Mucosa of descending colon (tissue), 3 donors: ENCODE measurements at regions not wholly inside any gene's neighbourhood (a gene's known extent, or its start where the extent isn't known, plus 50 kb on each side); places are given as distances from the start of the nearest gene placed in this dataset.

Experiments
- ATAC-seq: fragments of 200-7000 bp; cut with Tn5 transposase; one replicate; pipeline ENCODE4 v1.9.1; 2020; ENCODE audit warnings: mild to moderate bottlenecking, moderate library complexity
- DNase-seq, 3 donors: peaks; one replicate each; pipeline ENCODE4 v3.0.0-alpha.2; 2020
- H3K36me3 ChIP-seq: fragments of 200-600 bp; one replicate; pipeline ENCODE4 v1.8.0; 2021; ENCODE audit warnings: low read depth, mild to moderate bottlenecking
- H3K4me1 ChIP-seq: fragments of 200-600 bp; one replicate; pipeline ENCODE4 v1.8.0; 2021; ENCODE audit warnings: low read depth, mild to moderate bottlenecking
- H3K4me3 ChIP-seq: fragments of 200-600 bp; one replicate; pipeline ENCODE4 v1.8.0; 2021; ENCODE audit warnings: mild to moderate bottlenecking
- H3K9me3 ChIP-seq: fragments of 200-600 bp; one replicate; pipeline ENCODE4 v1.8.0; 2021; ENCODE audit warnings: mild to moderate bottlenecking
- intact Hi-C, 2 donors: fragments of 100-400 bp; cut with DNase I in 1 of 2; cut with micrococcal nuclease in 1 of 2; formaldehyde crosslinking; loops; one replicate each; pipeline versions ENCODE4 v1.11.0 to v1.11.1; 2022; cut with DNase I, micrococcal nuclease
- TF ChIP-seq, protein P1 (sequence below): fragments of 200-600 bp; IDR thresholded peaks from one replicate; pipeline ENCODE4 v1.8.0; 2022; ENCODE audit warnings: antibody characterized with exemption, mild to moderate bottlenecking
- donor health status: DM: no; HTN: no; CAD: no; lungs with moderate emphysema.
- donor health status: DM: no; HTN: no; CAD: no.
- donor health status: DM: no; HTN: yes; CAD: no.

GRCh38 chr1:21352586-21352985, 62.3 kb upstream of the ECE1 start:
- TF ChIP-seq, protein P1, sequence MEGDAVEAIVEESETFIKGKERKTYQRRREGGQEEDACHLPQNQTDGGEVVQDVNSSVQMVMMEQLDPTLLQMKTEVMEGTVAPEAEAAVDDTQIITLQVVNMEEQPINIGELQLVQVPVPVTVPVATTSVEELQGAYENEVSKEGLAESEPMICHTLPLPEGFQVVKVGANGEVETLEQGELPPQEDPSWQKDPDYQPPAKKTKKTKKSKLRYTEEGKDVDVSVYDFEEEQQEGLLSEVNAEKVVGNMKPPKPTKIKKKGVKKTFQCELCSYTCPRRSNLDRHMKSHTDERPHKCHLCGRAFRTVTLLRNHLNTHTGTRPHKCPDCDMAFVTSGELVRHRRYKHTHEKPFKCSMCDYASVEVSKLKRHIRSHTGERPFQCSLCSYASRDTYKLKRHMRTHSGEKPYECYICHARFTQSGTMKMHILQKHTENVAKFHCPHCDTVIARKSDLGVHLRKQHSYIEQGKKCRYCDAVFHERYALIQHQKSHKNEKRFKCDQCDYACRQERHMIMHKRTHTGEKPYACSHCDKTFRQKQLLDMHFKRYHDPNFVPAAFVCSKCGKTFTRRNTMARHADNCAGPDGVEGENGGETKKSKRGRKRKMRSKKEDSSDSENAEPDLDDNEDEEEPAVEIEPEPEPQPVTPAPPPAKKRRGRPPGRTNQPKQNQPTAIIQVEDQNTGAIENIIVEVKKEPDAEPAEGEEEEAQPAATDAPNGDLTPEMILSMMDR: no peak
- no peak for ATAC-seq
- H3K36me3 ChIP-seq: no peaks in the 10 kb centered on the region

DNA sequence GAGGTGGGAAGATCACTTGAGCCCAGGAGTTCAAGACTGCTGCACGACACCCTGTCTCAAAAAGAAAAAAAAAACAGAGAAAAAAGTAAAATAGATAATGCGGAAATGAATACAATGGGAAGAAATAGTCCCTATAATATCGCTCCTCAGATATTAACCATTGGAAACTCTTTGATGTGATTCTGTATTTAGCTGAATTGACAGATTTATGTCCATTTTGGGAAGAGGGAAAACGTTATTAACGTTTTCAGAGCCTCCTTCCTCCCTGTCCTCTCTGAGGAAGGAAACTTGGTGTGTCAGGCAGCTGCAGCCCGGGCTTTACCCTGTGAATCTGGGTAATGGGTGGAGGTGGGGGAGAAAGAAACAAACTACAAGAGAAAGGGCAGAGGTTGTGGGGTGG, 61.6 kb upstream of the ECE1 start:
- ATAC-seq: no peak
- peaks cover under 1% of the 10 kb centered on the region for H3K4me1 ChIP-seq
- H3K4me3 ChIP-seq: no peak overlapping the region
- TF ChIP-seq, protein P1: no peak
- H3K9me3 ChIP-seq: no peaks in the 10 kb centered on the region
- DNase-seq: no peak
- intact Hi-C loops: no loop called here
- no peaks in the 10 kb centered on the region for H3K36me3 ChIP-seq

More at GRCh38 chr1:21352586-21352985, 62.3 kb upstream of the ECE1 start:
- no peak for DNase-seq
- H3K4me3 ChIP-seq: no peak overlapping the region
- intact Hi-C loops: no loop called here
- no peaks in the 10 kb centered on the region for H3K9me3 ChIP-seq
- H3K4me1 ChIP-seq: no peaks in the 10 kb centered on the region

DNA sequence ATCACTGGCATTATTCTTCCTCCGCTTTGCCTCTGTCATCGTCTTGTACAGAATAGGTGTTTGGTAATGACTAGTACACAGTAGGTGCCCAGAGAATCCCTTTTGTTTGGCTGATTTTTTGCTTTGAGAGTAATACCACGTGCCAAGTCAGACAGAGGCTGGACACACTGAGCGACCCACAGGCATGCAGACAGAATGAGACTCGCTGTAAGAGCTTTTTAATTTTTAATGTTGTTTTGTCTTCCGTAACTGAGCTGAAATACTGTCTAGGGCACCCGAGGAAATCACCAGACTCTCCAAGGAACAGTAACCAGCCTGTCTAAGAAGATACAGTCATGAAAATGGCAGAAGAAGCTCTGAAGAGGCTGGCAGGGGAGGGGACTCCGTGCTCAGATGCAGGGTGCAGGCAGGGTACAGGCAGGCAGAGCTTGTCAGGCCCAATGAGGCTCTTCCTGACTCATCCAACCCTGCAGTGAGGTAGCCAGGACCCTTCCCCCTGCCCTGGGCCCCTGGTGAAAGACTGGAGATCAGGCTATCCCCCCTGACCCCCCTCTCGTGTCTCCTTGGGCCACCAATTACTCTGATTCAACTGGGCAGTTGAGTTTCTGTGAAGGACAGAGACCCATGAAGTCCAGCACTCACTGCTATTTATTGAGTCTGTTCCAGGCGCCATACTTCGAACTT, 60.1 kb upstream of the ECE1 start:
- TF ChIP-seq, protein P1: no peak
- DNase-seq (no peak), ATAC-seq (no peak)
- H3K4me3 ChIP-seq: no peak overlapping the region
- H3K4me1 ChIP-seq: peaks cover 4% of the 10 kb centered on the region
- H3K9me3 ChIP-seq: no peaks in the 10 kb centered on the region
- intact Hi-C loops: no loop called here
- no peaks in the 10 kb centered on the region for H3K36me3 ChIP-seq

DNA sequence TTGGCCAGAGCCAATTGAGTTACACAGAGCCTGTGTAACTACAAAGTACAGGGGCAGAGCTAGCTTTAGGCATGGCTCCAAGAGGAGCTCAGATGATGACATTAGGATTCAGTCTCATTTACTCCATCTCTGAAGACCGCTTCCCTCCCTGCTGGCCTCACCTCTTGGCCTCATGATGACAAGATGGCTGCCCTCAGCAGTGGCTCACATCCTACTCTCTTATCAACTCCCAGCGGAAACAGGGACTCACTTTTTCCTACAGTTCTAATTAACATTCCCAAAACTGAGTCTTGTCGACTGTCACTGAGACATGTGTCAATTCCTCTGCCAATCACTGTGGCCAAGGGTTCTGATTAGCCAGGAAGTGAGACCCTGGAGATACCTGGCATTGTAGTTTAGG, 59.4 kb upstream of the ECE1 start:
- intact Hi-C loops: no loop called here
- ATAC-seq: no peak
- peaks cover 4% of the 10 kb centered on the region for H3K4me1 ChIP-seq

DNA sequence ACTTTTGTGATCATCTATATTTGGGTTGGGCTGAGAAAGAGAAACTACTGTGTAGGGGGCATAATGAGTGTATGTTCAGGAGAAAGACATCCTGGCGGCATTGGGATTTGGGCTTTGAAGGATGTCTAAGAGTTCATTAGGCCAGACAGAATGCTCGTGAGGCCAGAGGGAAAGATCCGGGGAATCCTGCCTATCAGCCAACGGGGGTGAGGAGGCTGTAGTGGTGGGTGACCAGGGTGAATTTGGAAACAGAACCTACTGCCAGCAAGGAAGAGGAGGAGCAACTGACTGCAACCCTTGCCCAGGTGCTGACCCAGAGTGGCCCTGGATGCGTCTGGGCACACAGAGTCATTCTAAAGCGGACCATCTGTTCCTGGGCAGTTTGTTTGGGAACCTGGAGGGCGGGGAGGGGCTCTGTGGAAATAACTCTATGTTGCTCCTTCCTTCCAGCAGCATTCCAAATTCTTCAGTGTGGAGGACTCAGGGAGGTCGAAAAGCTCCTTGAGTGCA, 56.9 kb upstream of the ECE1 start:
- ATAC-seq: no peak
- TF ChIP-seq, protein P1: no peak
- DNase-seq: no peak
- Histone ChIP-seq H3K4me1 (peaks cover 22% of the 10 kb centered on the region), H3K9me3 (no peaks in the 10 kb centered on the region), H3K4me3 (no peak overlapping the region), H3K36me3 (no peaks in the 10 kb centered on the region)
- intact Hi-C loops: no loop called here

More for the DNA sequence above, 59.4 kb upstream of the ECE1 start:
- no peak overlapping the region for H3K4me3 ChIP-seq
- H3K9me3 ChIP-seq: no peaks in the 10 kb centered on the region
- TF ChIP-seq, protein P1: no peak
- H3K36me3 ChIP-seq: no peaks in the 10 kb centered on the region
- DNase-seq: no peak
